ENCODE measurements at regions not wholly inside any gene's neighbourhood (a gene's known extent, or its start where the extent isn't known, plus 50 kb on each side); places are given as distances from the start of the nearest gene placed in this dataset.

DNA sequence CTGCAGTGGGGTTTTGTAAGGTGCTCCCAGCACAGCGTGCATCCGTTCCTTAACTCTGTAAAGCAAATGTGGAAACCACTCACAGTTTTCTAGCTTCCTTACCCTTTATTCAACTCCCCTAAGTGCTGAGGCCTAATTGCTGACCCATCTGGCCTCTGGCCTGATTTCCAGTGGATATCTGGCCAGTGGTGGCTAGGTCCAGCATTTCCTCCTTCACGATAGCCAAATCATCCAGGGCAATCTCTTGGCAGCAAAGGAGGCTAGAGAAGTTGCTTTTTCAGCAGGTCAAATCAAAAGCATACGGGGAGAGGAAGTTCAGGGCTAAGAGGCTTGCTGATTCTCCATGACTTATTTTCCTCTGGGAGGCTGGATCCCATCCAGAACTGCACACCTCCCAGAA lies 286.3 kb upstream of the VLDLR start:
- H3K27ac ChIP-seq (ENCODE audit: extremely low read depth, low read depth, low read length) = no peak overlapping the region
- CTCF ChIA-PET = no interaction called here
- no peaks in the 10 kb centered on the region for H3K36me3 ChIP-seq (ENCODE audit: control insufficient read depth in 2 of 2, insufficient read depth in 1 of 2, low read length in 2 of 2)
- H3K4me1 ChIP-seq (ENCODE audit: control insufficient read depth, insufficient read depth, low read length) = no peaks in the 10 kb centered on the region
- POLR2A ChIA-PET = no interaction called here
- no peaks in the 10 kb centered on the region for H3K9me3 ChIP-seq (ENCODE audit: control insufficient read depth, insufficient read depth, low read depth, low read length)
- no peak for TF ChIP-seq ZNF221 (tag by site-specific recombination; IDR thresholded peaks at IDR 0.05; ENCODE audit: borderline replicate concordance)
- TF ChIP-seq KLF1 (tag by site-specific recombination; IDR thresholded peaks at IDR 0.05) = no peak
- TF ChIP-seq, protein P1, sequence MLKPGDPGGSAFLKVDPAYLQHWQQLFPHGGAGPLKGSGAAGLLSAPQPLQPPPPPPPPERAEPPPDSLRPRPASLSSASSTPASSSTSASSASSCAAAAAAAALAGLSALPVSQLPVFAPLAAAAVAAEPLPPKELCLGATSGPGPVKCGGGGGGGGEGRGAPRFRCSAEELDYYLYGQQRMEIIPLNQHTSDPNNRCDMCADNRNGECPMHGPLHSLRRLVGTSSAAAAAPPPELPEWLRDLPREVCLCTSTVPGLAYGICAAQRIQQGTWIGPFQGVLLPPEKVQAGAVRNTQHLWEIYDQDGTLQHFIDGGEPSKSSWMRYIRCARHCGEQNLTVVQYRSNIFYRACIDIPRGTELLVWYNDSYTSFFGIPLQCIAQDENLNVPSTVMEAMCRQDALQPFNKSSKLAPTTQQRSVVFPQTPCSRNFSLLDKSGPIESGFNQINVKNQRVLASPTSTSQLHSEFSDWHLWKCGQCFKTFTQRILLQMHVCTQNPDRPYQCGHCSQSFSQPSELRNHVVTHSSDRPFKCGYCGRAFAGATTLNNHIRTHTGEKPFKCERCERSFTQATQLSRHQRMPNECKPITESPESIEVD (tag by site-specific recombination; IDR thresholded peaks at IDR 0.05) = no peak
- no peak for TF ChIP-seq ZNF248 (tag by site-specific recombination; IDR thresholded peaks at IDR 0.05)
- no peak for TF ChIP-seq SP2 (tag by site-specific recombination; IDR thresholded peaks at IDR 0.05)
- TF ChIP-seq KLF8 (tag by site-specific recombination; IDR thresholded peaks at IDR 0.05) = no peak
- TF ChIP-seq ZSCAN23 (tag by site-specific recombination; IDR thresholded peaks at IDR 0.05) = no peak
- no peak for TF ChIP-seq ZBTB21 (tag by site-specific recombination; IDR thresholded peaks at IDR 0.05)
- no peak for TF ChIP-seq ZNF121 (tag by site-specific recombination; IDR thresholded peaks at IDR 0.05)
- no peak for TF ChIP-seq ZNF311 (tag by site-specific recombination; IDR thresholded peaks at IDR 0.05; ENCODE audit: borderline replicate concordance)
- TF ChIP-seq ZNF324 (tag by site-specific recombination; IDR thresholded peaks at IDR 0.05) = no peak
- TF ChIP-seq ZNF394 (tag by site-specific recombination; IDR thresholded peaks at IDR 0.05; ENCODE audit: borderline replicate concordance) = no peak
- TF ChIP-seq ZNF624 (tag by site-specific recombination; IDR thresholded peaks at IDR 0.05) = no peak
- no peak for TF ChIP-seq ZNF391 (tag by site-specific recombination; IDR thresholded peaks at IDR 0.05; ENCODE audit: borderline replicate concordance, low read depth)
- TF ChIP-seq, protein P2, sequence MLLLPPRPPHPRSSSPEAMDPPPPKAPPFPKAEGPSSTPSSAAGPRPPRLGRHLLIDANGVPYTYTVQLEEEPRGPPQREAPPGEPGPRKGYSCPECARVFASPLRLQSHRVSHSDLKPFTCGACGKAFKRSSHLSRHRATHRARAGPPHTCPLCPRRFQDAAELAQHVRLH (tag by site-specific recombination; IDR thresholded peaks at IDR 0.05) = no peak
- no peak for TF ChIP-seq MYNN (tag by site-specific recombination; IDR thresholded peaks at IDR 0.05; ENCODE audit: borderline replicate concordance)
- no peak overlapping the region for H3K4me3 ChIP-seq (ENCODE audit: low read depth, low read length)

DNA sequence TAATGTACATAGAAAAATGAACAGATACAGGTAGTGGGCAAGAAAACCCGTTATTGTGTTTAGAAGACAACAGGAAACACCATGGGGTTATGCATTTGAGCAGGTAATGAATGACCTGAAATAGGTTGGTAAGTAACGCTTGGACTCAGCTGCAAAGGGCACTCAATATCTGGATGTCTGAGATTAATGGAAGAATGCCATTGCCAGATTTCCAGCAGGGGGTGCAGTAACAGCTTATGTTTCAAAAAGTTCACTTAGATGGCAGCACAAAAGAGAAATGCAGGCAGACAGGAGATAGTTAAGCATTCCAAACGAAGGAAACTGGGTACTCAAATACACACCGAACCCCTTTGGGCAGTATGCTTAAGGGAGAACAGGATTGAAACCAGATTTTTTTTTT lies 285.5 kb upstream of the VLDLR start:
- Histone ChIP-seq H3K9me3 (ENCODE audit: control insufficient read depth, insufficient read depth, low read depth, low read length) (no peaks in the 10 kb centered on the region), H3K36me3 (ENCODE audit: control insufficient read depth in 2 of 2, insufficient read depth in 1 of 2, low read length in 2 of 2) (no peaks in the 10 kb centered on the region), H3K27ac (ENCODE audit: extremely low read depth, low read depth, low read length) (no peak overlapping the region), H3K4me3 (ENCODE audit: low read depth, low read length) (no peak overlapping the region), H3K4me1 (ENCODE audit: control insufficient read depth, insufficient read depth, low read length) (no peaks in the 10 kb centered on the region)
- TF ChIP-seq IKZF3 (tag by site-specific recombination; IDR thresholded peaks at IDR 0.05) = no peak
- no peak for TF ChIP-seq ZNF404 (tag by site-specific recombination; IDR thresholded peaks at IDR 0.05)
- no peak for TF ChIP-seq YY1 (tag by site-specific recombination; IDR thresholded peaks at IDR 0.05)
- TF ChIP-seq ZNF600 (tag by site-specific recombination; IDR thresholded peaks at IDR 0.05) = no peak
- no peak for TF ChIP-seq ZNF174 (tag by site-specific recombination; IDR thresholded peaks at IDR 0.05)
- no peak for TF ChIP-seq ZXDB (tag by site-specific recombination; IDR thresholded peaks at IDR 0.05)
- no peak for TF ChIP-seq GLIS2 (tag by site-specific recombination; IDR thresholded peaks at IDR 0.05)
- ChIA-PET CTCF (interaction anchor here (0.6 to 0.7 kb wide), 2 partner anchors 11 to 262 kb away, joined by 4 read pairs; no protein-coding TSS in a partner anchor), POLR2A (no interaction called here)

DNA sequence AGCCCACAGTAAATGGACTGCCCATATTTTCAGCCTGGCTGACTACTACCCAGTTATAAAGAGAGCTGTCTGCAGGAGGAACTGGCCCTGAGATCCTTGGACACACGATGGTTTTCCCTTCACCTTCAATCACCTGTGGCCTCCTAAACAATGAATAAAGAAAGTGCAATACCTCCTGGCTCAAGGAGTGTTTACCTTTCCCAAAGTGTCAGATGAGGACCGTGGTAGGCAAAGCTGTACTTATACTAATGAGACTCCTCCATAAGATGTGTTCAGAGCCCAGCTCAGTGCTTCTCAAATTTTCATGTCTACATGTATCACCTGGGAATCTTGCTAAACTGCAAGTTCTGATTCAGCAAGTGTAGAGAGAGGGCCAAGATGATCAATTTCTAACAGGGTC lies 284.5 kb upstream of the VLDLR start:
- ChIA-PET POLR2A (no interaction called here), CTCF (no interaction called here)
- Histone ChIP-seq H3K9me3 (ENCODE audit: control insufficient read depth, insufficient read depth, low read depth, low read length) (no peaks in the 10 kb centered on the region), H3K4me1 (ENCODE audit: control insufficient read depth, insufficient read depth, low read length) (no peaks in the 10 kb centered on the region), H3K4me3 (ENCODE audit: low read depth, low read length) (no peak overlapping the region), H3K27ac (ENCODE audit: extremely low read depth, low read depth, low read length) (no peak overlapping the region), H3K36me3 (ENCODE audit: control insufficient read depth in 2 of 2, insufficient read depth in 1 of 2, low read length in 2 of 2) (no peaks in the 10 kb centered on the region)
- TF ChIP-seq ZNF354C (tag by site-specific recombination; IDR thresholded peaks at IDR 0.05; ENCODE audit: borderline replicate concordance, low read depth) = no peak
- no peak for TF ChIP-seq ZFHX2 (tag by site-specific recombination; conservative IDR thresholded peaks at IDR 0.05)
- TF ChIP-seq ZNF549 (tag by site-specific recombination; IDR thresholded peaks at IDR 0.05) = no peak
- TF ChIP-seq, protein P3, sequence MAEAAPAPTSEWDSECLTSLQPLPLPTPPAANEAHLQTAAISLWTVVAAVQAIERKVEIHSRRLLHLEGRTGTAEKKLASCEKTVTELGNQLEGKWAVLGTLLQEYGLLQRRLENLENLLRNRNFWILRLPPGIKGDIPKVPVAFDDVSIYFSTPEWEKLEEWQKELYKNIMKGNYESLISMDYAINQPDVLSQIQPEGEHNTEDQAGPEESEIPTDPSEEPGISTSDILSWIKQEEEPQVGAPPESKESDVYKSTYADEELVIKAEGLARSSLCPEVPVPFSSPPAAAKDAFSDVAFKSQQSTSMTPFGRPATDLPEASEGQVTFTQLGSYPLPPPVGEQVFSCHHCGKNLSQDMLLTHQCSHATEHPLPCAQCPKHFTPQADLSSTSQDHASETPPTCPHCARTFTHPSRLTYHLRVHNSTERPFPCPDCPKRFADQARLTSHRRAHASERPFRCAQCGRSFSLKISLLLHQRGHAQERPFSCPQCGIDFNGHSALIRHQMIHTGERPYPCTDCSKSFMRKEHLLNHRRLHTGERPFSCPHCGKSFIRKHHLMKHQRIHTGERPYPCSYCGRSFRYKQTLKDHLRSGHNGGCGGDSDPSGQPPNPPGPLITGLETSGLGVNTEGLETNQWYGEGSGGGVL (tag by site-specific recombination; IDR thresholded peaks at IDR 0.05) = no peak
- no peak for TF ChIP-seq ZNF416 (tag by site-specific recombination; IDR thresholded peaks at IDR 0.05)
- no peak for TF ChIP-seq ZFP41 (tag by site-specific recombination; IDR thresholded peaks at IDR 0.05; ENCODE audit: borderline replicate concordance)
- no peak for TF ChIP-seq ZNF223 (tag by site-specific recombination; IDR thresholded peaks at IDR 0.05)
- TF ChIP-seq OVOL3 (tag by site-specific recombination; IDR thresholded peaks at IDR 0.05) = no peak
- no peak for TF ChIP-seq YY2 (tag by site-specific recombination; IDR thresholded peaks at IDR 0.05)
- no peak for TF ChIP-seq ZNF341 (tag by site-specific recombination; IDR thresholded peaks at IDR 0.05; ENCODE audit: low read depth)
- no peak for TF ChIP-seq MYNN (tag by site-specific recombination; IDR thresholded peaks at IDR 0.05; ENCODE audit: borderline replicate concordance)
